COLO829 (cell line): ENCODE measurements at regions not wholly inside any gene's neighbourhood (a gene's known extent, or its start where the extent isn't known, plus 50 kb on each side); places are given as distances from the start of the nearest gene placed in this dataset.
"Not testable (repeated sequence)": the region's sequence is repeated elsewhere in the genome, so short reads cannot be mapped to it uniquely, and the experiment has no call there.

Experiments used
- DNase-seq: peaks from one replicate; pipeline ENCODE4 v3.0.0; 2012; ENCODE audit warnings: low spot score

DNA sequence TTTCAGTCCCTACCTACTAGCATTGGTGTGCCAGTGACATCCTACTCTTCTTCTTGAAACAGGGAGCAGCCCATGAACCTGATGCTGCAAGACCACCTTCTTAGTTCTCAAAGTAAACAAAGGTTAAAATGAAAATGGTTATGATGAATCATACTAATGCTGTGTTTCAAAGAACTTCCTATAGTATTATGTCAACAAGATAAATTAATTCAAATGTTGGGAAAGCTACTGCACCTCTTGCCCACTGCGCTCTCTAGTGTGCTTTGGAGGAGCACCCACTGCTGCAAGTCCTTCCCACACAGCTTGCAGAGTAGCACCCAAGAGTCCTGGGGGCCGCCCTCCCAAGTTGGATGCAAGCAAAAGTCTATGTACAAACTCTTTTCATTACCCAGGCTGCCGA, 81.1 kb downstream of the CD200R1L start:
- no peak for DNase-seq

DNA sequence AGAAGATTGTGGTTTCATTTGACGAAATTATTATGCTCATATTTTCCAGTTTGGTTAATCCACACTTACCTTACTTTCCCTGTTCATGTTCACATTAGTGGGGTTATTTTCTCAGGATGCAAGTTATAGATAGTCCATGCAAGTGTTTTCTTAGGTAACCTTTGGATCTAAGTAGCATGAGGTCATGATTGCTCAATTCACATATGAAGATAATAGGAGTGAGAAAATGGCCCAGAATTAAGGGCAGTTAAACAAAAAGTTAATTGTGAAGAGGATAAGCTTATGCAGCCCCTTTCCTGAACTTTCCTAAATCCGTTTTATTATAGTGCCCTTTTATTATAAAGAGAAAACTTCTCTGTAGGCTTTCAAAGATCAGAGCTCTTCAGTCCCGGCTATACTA, 83.4 kb downstream of the CD200R1L start:
- no peak for DNase-seq

DNA sequence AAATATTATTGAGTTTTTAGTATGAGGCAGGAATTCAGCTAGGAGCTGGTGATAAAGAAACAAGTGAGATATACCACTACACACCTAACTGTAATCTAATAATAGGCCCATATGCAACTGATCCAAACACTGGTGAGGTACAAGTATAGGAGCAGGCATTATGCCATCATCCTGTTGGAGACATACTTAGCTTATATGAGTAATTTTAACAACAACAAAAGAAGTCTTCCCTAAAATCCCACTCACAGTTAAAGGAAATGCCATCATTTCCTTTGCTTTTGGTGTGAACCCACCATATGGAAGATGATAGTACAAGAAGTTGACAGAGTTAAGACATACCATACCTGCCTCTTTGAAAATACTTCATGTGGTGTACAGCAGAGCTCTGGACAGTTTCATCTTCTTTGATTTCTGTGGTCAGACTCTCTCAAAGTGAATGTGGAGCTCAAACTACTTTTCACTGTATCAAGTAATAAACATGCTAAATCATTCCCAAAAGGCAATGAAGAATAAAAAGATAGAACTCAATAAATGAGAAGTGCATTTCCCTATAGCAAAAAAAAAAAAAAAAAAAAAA, 85.5 kb downstream of the CD200R1L start:
- no peak for DNase-seq

DNA sequence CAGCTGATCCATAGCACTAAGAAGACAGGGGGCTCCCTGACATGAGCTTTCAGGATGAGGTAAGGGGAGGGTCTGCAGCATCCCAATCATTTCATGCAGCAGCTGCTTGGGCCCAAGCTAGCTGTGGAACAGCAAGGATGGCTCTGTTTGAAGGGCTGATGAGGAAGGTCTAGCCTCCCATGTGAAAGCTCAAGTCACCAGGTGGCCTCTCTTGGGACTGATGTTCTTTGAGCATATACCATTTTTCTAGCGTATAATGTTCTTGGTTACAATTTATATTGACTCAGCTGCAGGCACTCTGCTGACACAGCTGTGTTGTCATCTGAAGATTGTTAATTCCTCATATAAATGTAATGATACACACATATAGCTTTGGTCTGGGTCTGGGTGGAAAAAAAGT, 87.0 kb downstream of the CD200R1L start:
- DNase-seq, result no peak

DNA sequence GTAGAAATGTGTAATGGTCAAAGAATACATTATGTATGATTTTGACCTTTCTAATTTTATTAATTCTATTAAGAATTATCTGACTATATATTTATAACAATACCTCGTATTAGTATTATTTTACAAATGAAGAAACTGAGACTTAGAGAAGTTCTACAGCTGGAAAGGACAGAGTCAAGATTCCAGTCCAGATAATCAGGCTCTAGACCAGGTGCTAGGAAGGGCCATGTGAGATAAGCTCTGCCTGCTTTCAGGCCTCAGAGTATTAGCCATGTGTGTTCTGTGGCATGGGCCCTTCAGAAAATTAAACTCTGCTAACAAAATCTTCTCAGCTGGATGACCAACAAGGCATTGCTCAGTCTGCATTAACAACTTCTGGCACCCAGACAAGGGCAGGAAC, 87.5 kb downstream of the CD200R1L start:
- DNase-seq, result no peak

DNA sequence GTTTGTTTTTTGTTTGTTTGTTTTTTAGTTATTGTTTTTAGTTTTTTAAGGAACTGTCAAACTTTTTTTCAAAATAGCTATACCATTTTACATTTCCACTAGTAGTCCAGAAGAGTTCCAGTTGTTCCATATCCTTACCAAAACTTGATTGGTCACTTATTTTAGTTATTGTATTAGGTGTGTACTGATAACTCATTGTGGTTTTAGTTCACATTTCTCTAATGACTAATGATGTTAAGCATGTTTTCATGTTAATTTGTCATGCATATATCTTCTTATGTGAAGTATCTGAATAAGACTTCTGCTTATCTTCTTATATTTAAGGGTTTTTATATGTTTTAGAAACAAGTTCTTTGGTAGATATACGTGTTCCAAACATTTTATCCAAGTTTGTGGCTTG, 89.5 kb downstream of the CD200R1L start:
- no peak for DNase-seq

DNA sequence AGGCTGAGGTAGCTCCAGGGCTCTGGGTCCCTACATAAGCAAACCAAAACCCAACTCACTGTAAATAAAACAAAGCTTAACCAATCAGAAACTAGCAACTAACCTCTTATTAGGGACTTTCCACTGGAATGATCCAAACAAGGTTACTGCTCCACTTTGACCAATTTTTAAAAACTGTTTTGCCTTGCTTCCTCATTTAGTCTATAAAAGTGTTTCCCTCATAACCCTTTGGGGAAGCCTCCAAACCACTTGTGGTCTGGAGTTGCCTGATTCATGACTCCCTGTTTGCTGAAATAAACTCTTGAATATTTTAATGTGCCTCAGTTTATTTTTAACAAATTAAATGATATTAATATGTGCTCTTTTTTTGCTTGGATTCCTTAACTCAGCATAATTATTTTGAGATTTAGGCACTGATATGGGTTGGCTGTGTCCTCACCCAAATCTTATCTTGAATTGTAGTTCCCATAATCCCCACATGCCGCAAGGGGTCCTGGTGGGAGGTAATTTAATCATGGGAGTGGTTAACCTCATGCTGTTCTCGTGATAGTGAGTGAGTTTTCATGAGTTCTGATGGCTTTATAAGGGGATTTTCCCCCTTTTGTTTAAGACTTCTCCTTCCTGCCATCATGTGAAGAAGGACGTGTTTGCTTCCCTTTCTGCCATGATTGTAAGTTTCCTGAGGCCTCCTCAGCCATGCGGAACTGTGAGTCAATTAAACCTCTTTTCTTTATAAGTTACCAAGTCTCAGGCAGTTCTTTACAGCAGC, 90.6 kb downstream of the CD200R1L start:
- no peak for DNase-seq

DNA sequence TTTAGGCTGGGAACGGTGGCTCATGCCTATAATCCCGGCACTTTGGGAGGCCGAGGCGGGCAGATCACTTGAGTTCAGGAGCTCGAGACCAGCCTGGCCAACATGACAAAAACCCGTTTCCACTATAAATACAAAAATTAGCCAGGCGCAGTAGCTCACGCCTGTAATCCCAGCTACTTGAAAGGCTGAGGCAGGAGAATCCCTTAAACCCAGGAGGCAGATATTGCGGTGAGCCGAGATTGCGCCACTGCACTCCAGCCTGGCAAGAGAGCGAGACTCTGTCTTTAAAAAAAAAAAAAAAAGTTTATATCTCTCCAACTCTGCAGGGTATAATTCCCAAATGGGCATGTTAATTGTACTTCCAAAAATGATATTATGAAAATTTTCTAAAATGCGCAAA, 91.6 kb downstream of the CD200R1L start:
- not testable (repeated sequence) for DNase-seq

DNA sequence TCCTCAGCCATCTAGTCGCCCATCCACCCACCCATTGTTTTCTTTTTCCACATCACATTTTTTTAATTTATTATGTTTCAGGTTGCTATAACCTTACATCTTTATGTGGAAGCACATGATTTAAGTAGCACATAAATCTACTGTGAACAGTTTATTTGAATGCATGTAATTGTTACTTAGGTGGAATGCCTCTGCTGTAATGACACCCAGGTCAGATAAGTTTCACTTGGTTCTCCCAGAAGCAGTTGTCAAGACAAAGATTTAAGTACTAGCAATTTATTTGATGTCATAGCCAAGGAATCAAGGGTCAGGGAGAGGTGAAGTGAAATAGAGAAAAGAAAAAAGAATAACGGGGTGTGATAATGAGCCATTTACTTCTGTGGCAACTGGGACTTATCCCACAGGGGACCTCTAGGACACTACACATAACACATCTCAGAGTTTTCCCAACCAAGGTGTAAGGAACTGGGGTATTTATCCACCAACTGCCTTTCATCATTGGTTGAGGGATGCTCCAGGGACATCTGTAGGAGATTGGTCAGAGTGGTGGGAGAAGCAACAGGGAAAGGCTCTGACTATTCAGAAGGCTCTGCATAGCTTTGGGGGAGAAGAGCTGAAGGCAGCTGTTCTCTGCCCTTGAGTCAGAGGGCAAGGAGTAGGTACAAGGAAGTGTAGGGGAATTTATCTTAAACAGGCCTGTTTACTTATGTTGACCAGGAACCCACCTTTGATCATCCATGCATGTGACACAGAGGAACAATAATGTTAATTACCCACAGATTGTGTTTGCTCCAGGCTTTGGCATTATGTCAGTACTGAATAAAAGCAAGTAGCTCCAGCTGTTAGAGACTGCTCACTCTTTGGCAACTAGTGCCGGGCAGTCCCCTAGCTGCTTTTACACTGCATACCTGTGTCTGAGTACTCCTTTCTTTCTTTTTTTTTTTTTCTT, 94.8 kb downstream of the CD200R1L start:
- DNase-seq, result no peak

DNA sequence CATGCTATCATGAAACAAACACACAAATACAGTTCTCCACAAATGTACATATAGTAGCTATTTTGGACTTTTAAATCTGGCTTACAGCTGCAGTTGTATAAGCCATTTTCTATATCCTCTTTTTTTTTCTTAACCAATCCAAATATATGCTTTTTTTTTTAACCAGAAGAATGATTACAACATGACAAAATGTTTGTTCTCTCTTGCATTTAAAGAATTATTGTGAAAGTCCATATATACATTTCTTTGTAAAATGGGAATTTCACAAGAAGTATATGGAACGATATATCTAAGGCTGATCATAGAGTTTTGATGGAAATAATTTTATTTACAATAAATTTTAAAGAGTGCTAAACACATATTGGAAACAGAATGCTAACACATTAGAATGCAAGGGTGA, 95.6 kb downstream of the CD200R1L start:
- no peak for DNase-seq

DNA sequence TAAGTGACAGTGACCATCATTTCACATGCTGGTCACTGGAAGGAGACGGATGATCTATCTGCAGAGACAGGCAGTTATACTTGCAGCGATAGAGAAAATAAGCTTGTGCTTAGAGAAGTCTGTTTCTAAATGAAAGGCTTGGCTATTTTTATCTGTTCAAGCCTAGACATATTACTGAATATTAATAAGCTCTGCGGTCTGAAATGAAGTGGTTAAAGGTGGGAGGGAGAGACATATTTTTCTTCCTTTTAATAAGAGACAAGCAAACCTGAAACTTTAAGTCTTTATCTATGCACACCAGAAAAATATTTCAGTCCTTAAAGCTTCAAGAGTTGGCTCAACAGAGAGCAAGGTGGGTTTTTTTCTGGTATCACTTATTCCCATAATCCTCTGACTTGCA, 99.0 kb downstream of the CD200R1L start:
- no peak for DNase-seq

DNA sequence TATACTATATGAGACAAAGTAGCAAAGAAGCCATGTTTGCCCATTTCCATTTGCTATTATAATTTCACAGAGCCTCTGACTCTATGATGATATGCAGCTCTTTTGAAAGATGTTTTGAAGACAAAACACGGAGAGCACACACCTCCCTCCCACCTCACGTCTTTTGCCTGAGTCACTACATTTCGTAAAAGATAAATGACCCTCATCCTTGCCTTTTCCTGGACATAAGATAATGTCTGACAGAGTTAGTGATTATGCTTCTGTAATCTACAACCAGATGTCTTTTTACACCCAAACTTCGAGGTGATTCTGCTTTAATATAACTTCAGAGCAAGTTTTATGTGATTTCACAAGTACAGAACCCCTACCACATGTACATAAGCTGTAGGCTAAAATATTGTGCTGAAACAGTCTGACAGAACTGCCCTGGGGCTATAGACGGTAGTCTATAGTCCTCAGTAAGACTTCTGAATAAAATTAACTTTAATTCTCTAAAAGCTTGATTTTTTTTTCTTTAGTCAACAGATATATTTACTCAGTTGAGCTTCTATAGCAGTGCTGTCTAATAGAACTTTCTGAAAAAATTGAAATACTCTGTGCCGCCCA, 99.9 kb downstream of the CD200R1L start:
- no peak for DNase-seq

DNA sequence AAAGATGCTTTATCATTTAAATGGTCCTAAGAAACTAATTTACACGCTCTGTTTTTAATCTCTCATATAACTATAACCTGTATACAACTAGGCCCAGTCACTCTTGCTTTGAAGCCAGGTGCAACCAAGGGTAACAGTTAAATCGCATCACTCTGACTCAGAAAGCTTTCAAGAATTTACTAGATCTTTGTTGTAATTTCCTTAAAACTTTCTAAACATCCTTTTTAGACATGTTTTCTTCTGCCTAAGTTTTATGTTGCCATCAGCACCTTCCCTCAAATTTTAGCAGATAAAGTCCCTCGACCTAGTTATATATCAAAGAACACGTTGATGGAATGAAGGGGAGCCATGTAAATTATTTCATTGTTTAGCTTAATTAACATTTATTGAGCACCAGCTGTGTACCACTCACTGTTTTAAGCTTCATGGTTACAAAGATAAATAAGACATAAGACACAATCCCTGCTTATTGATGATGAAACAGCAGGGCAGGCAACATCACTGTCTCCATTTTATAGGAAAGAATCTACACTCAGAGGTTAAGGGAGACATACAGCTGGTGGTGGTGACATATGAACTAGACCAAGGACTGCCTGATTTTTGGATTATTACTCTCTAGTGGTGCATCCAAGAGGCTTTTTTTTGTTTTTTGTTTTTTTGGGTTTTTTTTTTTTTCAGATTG, 101.0 kb downstream of the CD200R1L start:
- no peak for DNase-seq

DNA sequence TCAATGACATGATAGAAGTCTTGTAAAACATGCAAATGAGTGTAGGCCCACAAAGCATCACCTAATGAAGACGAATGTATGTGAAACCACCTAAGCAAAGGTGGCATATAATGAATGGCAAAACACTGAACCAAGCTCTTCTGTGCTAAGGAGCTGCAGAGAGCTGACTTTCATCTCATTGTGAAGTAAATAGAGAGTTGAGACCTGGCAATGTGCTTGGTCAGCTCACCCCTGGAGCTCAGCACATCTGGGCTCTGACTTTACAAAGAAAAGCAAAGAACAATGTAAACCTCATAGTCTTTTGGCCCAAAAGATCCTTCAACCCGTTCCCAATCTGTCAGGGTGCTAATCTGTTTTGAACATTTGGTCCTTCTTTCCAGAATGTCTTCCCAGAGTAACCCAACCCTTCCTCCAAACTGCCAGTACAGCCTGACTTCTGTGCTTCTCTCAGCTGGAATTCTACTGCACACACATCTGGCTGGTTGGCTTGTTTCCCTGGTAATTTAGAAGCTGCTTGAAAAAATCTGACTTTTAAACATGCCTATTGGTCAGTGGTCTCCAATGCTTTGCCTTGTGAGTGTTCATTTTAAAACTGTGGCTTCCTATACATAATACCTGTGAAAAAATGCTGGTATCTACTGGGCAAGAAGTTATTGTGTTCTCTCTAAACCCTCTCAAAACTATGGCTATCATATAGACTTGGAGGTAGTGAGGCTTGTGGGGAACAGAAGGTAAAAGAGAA, 101.7 kb downstream of the CD200R1L start:
- DNase-seq, result no peak

DNA sequence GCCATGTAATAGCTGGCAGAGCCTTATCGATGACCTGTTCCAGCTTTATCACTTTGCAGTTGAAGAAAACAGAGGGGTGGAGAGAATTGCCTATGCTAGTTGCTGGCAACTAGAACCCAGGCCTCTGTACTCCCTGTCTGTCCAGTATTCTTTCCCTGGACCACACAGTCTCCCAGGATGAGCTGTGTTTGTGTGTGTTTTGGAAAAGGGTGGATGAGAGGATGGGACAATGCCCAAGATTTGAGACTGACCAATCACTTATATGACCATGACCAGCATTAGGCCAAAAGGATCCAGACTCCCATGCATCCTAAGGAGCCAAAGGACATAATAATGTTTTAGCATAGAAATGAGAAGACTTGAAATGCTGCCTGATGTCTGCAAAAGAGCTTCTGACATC, 102.6 kb downstream of the CD200R1L start:
- DNase-seq, result no peak

DNA sequence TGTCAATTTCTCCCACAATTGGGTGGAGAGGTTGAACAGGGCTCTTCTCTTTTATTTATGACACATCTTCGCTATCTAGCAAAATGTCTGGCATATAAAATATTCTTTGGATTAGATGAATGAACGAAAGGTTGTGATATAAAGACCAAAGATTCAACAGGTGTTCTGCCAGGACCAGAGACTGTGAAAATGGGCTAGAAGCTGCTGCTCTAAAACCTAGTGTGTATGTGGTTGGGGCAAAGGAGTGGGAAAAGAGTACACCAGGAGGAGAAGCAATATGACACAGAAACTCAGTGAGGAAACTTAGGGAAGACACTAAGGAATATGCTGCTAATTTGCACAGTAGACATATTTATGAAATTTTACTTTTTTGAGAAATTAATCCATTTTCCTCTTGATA, 102.0 kb upstream of the CCDC80 start:
- no peak for DNase-seq

DNA sequence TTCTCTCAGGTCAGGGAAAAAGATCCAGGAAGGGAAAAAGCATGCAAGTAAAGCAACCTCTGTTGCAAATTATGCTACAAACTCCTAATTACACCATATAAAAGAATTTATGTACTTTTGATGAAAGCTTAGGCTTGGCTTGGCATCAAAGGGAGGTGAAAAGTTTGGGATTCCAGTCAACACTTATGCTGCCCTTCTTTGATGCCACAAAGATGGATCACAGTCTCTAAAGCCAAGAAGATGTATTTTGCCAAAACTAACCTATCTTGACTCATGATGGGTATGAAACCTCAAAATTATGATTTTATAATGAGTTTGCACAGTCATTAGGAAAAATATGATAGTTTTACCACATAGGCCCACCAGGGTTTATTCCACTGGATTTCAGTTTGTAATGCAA, 101.0 kb upstream of the CCDC80 start:
- no peak for DNase-seq

DNA sequence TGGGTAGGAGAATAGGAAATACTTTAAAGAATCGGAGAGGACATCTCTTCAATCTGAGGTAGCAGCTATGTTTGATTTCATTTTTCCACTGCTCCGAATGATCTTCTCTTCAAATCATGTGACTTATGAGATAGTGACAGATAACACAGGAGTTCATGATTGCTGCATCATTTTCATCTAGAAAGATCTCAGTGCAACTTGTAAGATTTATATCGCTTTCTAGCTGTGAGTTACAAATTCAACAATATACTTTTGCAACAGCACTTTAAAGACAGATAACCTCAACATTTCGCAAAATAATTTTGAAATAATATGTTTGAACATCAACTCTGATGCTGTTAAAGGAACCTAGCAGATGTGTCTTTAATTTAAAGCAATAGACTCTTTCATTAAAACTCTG, 99.9 kb upstream of the CCDC80 start:
- DNase-seq, result no peak

DNA sequence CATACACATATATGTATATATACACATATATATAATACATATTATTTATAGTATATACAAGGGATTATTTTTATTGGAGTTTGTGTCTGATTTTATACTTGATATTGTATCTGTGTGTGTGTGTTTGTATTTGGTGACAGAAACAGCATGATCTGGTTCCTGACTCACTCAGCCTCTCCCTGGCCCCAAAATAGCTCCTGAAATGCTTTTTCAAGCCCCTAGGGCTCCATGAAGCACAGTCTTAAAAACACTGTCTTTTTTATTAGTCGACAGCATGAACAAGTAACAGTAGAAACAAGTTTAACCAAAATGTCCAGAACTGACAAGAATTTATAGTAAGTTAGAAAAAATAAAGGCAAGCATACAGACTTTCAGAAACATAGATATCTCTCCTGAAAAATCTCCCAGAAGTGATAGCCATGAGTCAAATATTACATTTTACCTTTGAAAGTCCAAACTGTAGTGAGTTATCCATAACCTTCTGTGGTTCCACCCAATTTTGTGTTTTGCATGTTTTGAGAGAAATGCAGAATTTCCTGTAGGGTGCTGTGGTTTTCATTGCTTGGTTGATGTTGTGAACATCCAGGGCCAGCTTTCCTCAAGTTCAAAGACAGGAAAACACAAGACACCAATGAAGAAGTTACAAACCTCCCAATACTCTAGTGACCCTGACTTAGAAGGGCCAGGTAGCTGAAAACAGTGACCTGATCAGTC, 98.5 kb upstream of the CCDC80 start:
- DNase-seq, result no peak

DNA sequence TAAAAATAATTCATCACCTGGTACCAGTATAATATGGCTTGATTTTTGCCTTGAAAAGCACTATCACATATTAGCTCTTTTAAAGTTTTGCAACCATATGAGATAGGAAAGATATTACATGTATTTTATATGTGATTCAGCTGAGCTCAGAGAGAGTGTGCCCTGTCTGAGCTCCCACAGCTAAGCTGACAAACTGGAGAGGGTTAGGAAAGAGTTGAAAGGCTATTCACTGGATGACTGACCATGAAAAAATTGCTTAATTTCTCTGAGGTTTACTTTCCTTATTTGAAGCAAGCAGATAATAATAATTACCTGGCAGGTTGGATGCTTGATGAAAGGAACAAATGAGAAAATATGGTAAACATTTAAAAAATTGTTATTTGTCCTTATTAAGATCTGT, 97.4 kb upstream of the CCDC80 start:
- no peak for DNase-seq
